ENCODE measurements at regions not wholly inside any gene's neighbourhood (a gene's known extent, or its start where the extent isn't known, plus 50 kb on each side); places are given as distances from the start of the nearest gene placed in this dataset.
A peak's percentile ranks its signal among the peaks of the same experiment; 100 is the strongest.
"Not testable (repeated sequence)": the region's sequence is repeated elsewhere in the genome, so short reads cannot be mapped to it uniquely, and the experiment has no call there.

DNA sequence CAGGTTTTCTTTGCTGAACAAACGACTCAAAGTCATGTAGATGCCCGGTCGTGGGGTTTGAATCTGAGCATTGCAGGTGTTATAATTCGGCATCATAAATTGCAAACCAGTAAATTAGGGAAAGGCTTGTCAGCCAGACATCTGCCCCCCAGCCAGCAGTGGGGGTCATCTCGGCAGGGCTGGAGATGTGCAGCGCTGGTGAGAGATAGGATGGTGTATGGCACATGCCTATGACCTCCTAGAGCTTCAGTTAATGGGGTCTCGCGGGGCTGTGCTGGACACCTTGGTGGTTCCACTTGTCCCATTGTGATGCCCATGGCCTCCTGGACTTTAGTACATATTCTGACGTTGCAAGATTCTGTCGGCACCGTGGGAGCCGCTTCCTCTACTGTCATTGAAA lies 4147.2 kb upstream of the TPTE start:
- TF ChIP-seq, protein P1, sequence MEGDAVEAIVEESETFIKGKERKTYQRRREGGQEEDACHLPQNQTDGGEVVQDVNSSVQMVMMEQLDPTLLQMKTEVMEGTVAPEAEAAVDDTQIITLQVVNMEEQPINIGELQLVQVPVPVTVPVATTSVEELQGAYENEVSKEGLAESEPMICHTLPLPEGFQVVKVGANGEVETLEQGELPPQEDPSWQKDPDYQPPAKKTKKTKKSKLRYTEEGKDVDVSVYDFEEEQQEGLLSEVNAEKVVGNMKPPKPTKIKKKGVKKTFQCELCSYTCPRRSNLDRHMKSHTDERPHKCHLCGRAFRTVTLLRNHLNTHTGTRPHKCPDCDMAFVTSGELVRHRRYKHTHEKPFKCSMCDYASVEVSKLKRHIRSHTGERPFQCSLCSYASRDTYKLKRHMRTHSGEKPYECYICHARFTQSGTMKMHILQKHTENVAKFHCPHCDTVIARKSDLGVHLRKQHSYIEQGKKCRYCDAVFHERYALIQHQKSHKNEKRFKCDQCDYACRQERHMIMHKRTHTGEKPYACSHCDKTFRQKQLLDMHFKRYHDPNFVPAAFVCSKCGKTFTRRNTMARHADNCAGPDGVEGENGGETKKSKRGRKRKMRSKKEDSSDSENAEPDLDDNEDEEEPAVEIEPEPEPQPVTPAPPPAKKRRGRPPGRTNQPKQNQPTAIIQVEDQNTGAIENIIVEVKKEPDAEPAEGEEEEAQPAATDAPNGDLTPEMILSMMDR (IDR thresholded peaks at IDR 0.05) = peak; percentile 30
- TF ChIP-seq EZH2phosphoT487 (IDR thresholded peaks at IDR 0.05) = not testable (repeated sequence)
